GM19324 (cell line): ENCODE measurements at regions not wholly inside any gene's neighbourhood (a gene's known extent, or its start where the extent isn't known, plus 50 kb on each side); places are given as distances from the start of the nearest gene placed in this dataset.

Source experiments
- ATAC-seq: cut with Tn5 transposase; IDR thresholded peaks from one replicate; pipeline ENCODE4 v1.9.1; 2021; ENCODE audit warnings: mild to moderate bottlenecking, moderate library complexity; ENCODE audit not compliant: unreplicated experiment, low FRiP score

- ATAC-seq = no peak
Measured at GRCh38 chr4:123786920-123787319, 390.3 kb downstream of the SPRY1 start.

- ATAC-seq = no peak
Measured at GRCh38 chr4:123787512-123788080, 391.0 kb downstream of the SPRY1 start.

- no peak for ATAC-seq
Measured at GRCh38 chr4:123788577-123788976, 392.0 kb downstream of the SPRY1 start.

- ATAC-seq = no peak
Measured at GRCh38 chr4:123790681-123791080, 394.1 kb downstream of the SPRY1 start.

- no peak for ATAC-seq
Measured at GRCh38 chr4:123802082-123802645, 405.6 kb downstream of the SPRY1 start.

GRCh38 chr4:123802933-123803332, 406.3 kb downstream of the SPRY1 start:
- no peak for ATAC-seq

- ATAC-seq = no peak
Measured at GRCh38 chr4:123804196-123804721, 407.7 kb downstream of the SPRY1 start.

GRCh38 chr4:123806056-123806455, 409.5 kb downstream of the SPRY1 start:
- ATAC-seq = no peak

- ATAC-seq = no peak
Measured at GRCh38 chr4:123807187-123807586, 410.6 kb downstream of the SPRY1 start.

- no peak for ATAC-seq
Measured at GRCh38 chr4:123807866-123808265, 411.3 kb downstream of the SPRY1 start.

GRCh38 chr4:123809864-123810263, 413.3 kb downstream of the SPRY1 start:
- no peak for ATAC-seq

- no peak for ATAC-seq
Measured at GRCh38 chr4:123812066-123812390, 415.4 kb downstream of the SPRY1 start.

- ATAC-seq = no peak
Measured at GRCh38 chr4:123813901-123814300, 417.3 kb downstream of the SPRY1 start.

GRCh38 chr4:123816462-123816861, 419.9 kb downstream of the SPRY1 start:
- no peak for ATAC-seq

GRCh38 chr4:123817025-123817688, 420.6 kb downstream of the SPRY1 start:
- ATAC-seq = no peak

GRCh38 chr4:123819362-123820035, 422.9 kb downstream of the SPRY1 start:
- ATAC-seq = no peak

GRCh38 chr4:123821861-123822260, 425.3 kb downstream of the SPRY1 start:
- no peak for ATAC-seq

GRCh38 chr4:123822353-123822752, 425.8 kb downstream of the SPRY1 start:
- ATAC-seq = no peak

GRCh38 chr4:123823244-123823643, 426.6 kb downstream of the SPRY1 start:
- ATAC-seq = no peak

- no peak for ATAC-seq
Measured at GRCh38 chr4:123824524-123824923, 427.9 kb downstream of the SPRY1 start.

- ATAC-seq = no peak
Measured at GRCh38 chr4:123825596-123826291, 429.1 kb downstream of the SPRY1 start.
